ENCODE measurements at regions not wholly inside any gene's neighbourhood (a gene's known extent, or its start where the extent isn't known, plus 50 kb on each side); places are given as distances from the start of the nearest gene placed in this dataset.

GRCh38 chr2:121159291-121160071, 125.5 kb downstream of the TFCP2L1 start:
- no peak for DNase-seq (ENCODE audit: low read depth)

DNA sequence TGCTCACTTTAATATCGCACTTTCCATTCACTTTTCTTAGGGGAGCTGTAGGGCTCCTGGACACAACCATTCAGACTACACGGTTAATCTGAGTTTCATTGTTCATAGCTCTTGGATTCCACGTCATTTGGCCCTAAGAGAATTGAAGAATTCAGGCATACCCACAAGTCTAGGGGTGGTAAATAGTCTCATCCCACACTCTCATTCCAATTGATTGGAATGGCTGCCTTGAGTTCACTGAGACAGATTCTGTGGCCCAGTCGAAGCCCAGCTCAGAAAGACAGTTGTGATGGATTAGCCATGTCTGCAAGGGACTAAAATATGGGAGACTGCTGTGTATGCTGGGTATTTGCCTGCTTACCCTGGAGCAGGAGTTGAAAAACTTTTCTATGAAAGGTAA, 124.6 kb downstream of the TFCP2L1 start:
- no peak for DNase-seq (ENCODE audit: low read depth)

GRCh38 chr2:121161272-121161671, 123.7 kb downstream of the TFCP2L1 start:
- DNase-seq (ENCODE audit: low read depth), result no peak

GRCh38 chr2:121162893-121163292, 122.1 kb downstream of the TFCP2L1 start:
- no peak for DNase-seq (ENCODE audit: low read depth)

- no peak for DNase-seq (ENCODE audit: low read depth)
These were observed 121.0 kb downstream of the TFCP2L1 start for GRCh38 chr2:121164042-121164441.

GRCh38 chr2:121165038-121165542, 119.9 kb downstream of the TFCP2L1 start:
- no peak for DNase-seq (ENCODE audit: low read depth)

Measured in M059J (cell line).